Stimulated activated CD4-positive, alpha-beta T cell treated with anti-CD3 and anti-CD28 coated beads, Interleukin-12 subunit alpha, Interleukin-12 subunit beta, amount 100 ng/mL, for 24 hours (primary cell): ENCODE measurements at regions not wholly inside any gene's neighbourhood (a gene's known extent, or its start where the extent isn't known, plus 50 kb on each side); places are given as distances from the start of the nearest gene placed in this dataset.
"Not testable (repeated sequence)": the region's sequence is repeated elsewhere in the genome, so short reads cannot be mapped to it uniquely, and the experiment has no call there.

Experiments used
- DNase-seq, 2 experiments: peaks; one replicate each; pipeline ENCODE4 v3.0.0-alpha.2; 2020; ENCODE audit warnings: low read depth in 2 of 2

DNA sequence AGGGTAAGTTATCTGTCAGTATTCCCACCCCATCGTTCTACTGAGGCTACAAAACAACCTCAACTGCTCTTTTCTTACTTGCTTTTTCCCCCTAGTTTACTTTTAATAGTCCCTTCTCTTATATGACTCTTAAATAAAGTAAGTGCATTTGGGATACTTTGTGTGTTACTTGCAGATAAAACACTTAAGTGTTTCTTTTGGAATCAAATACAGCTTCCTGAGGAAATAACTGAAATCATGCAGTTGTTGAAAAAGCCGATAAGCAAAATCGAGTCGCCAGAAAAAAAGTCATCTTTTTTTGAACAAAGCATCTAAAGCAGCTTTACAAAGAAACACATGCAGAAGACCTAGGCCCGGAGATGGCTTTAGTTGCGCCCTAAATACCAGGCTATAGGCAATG is 53.5 kb upstream of the EPB41L4A start:
- DNase-seq: no peak

DNA sequence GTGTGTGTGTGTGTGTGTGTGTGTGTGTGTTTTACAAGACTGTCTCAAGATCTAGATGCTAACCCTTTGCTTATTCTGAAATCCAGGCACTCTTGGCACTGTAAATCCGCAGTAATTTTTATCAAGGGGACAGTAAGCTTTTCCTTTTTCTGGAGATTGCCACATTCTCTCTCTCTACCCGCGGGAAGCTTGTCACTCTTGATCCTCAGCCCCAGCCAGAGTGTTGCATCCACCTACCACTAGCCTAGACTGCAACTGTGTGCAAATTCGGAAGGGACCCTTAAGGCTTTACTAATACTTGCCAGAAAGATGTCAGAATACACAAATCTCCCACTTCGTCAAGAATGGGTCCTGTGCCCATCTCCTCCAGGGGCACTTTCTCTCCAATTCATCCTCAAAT is 54.9 kb upstream of the EPB41L4A start:
- no peak for DNase-seq

DNA sequence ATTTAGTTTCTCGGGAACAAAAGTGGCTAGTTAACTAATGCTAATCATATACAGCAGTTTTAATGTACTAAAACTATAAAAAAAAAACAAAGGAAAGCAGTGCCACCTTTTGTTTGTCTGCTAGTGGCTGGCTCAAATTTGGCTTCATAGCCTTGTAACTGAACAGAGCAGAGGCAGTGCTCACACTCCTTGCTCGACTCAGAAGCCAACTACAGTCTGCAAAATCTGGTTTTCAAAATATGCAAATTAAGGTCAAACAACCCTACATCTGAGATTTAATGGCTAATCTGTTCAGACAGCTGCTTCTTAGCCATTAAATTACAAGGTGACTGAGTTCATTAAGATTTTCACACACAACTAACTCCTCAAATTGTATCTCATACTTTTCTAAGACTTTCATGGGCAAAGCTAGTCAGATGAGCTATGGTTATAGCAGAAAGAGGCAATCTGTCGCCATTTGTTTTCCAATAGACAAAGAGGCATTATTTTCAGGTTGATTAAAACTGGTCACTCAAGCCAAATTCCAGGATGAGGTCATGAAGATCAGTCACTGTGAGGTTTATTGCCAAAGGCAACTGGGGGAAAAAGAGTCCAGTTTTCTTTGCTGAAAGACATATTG is 56.8 kb upstream of the EPB41L4A start:
- no peak for DNase-seq

DNA sequence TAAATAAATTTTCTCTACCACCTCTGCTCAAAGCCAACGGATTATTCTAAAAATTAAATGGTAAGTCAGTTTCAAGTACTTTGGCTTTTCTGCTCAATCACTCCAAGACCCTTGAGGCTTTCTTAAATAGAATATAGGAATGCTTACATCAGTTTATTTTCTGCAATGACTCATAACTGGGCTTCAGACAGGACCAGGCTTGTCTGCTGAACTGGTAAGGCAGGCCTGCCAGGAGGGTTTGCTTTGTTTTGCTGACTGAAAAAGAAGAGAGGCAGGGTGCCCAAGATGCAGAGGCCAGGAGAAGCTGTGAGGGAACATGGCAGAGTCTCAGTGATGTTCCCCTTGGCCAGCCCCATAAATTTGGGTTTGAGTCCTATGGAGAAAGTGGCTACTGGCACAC is 60.3 kb upstream of the EPB41L4A start:
- DNase-seq: no peak

DNA sequence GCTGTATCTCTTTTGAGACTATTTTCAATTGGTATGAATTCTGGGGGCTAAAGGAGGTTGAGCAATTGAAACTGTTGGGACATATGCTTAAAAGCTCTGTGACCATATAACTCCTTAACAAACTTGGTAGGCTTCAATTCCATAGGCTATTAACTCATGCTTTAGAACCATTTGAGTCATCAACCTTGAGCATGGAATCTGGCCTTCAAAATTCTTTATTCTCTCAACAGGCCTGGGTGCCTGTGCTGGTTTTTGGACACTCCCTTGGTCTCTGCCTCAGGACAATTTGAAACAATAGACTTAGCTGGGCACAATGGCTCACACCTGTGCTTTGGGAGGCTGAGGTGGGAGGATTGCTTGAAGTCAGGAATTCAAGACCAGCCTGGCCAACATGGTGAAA is 61.4 kb upstream of the EPB41L4A start:
- DNase-seq: no peak

DNA sequence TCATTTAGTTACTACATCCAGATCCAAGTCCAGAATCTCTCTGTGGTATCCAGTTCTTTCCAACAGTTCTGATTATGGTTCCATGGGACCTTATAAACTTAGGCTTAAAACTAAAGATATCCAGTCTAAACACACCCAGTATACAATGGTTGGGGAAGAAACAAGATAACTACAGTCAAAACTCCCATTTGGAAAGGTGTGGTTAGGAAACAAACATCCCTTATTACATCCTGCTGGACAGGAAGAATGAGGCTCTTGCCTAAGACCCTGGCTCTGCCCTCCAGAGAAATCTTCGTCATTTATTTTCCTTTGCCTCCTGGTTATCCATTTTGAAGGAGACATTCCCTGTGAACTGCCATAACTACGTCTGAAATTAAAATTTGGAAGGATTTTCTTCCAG is 64.6 kb upstream of the EPB41L4A start:
- DNase-seq: no peak

DNA sequence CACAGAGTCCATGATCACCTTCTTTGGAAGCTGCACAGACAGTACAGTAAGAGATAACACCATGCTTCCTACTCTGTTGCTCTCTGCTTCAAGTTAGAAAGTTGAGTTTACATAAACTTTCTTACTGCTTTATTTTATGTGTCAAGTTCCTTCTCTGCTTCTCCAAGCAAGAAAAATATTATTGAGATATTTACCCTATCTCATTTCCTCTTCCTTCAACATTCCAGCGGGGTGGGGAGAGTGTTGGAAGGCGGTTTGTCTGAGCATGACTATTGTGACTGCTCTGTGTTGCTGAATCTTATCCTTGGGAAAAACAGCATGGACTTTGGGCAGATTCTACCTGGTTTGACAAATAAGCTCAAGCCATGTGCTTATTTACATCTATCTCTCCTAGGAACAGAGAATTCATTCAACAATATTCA is 66.9 kb upstream of the EPB41L4A start:
- DNase-seq: no peak

DNA sequence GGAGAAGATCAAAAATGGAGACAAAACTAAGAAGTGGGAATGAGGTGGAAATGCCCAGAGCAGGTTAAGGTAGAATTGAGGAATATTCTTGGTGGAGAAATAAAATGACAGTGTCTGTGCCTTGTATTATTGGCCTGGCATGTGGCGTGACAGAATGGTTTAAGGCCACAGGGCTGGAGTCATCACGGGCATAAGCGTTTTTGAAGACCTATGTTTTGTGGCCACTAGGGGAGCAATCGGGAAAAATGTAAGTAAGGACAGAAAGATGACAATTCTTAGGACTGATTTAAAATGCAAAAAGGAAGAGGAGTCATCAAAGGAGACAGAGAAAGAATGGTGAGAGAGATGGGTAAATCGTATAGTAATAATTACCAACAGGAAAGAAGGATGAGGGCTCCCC is 72.2 kb upstream of the EPB41L4A start:
- no peak for DNase-seq

DNA sequence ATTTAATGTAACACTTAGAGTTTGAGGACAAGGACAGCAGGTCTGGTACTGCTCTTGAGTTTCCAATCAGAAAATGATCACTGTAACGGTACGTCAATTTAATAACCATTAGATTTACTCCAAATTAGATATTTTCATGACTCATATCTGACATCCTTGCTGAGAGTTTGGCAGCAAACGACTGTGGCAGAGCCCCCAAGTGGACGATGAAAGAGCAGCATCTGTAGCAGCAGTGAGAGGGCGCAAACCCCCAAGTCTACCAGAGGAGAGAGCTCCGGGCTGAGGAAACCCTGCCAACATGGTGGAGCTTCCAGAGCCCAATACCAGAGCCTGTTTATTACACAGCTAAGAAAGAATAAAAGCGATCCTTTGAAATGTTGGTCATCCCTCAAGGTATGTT is 73.2 kb upstream of the EPB41L4A start:
- peak in 1 of 2 experiments; percentile 22 for DNase-seq

DNA sequence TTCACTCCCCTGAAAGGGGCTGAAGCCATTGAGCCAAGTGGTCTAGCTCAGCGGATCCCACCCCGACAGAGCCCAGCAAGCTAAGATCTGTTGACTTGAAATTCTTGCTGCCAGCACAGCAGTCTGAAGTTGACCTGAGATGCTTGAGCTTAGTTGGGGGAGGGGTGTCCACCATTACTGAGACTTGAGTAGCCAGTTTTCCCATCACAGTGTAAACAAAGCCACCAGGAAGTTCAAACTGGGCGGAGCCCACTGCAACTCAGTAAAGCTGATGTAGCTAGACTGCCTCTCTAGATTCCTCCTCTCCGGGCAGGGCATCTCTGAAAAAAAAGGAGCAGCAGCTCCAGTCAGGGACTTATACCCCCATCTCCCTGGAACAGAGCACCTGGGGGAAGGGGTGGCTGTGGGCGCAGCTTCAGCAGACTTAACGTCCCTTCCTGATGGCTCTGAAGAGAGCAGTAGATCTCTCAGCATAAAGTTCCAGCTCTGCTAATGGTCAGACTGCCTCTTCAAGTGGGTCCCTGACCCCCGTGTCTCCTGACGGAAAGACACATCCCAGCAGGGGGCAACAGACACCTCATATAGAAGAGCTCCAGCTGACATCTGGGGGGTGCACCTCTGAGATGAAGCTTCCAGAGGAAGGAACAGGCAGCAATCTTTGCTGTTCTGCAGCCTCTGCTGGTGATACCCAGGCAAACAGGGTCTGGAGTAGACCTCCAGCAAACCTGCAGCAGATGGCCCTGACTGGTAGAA is 84.8 kb upstream of the EPB41L4A start:
- not testable (repeated sequence) for DNase-seq

DNA sequence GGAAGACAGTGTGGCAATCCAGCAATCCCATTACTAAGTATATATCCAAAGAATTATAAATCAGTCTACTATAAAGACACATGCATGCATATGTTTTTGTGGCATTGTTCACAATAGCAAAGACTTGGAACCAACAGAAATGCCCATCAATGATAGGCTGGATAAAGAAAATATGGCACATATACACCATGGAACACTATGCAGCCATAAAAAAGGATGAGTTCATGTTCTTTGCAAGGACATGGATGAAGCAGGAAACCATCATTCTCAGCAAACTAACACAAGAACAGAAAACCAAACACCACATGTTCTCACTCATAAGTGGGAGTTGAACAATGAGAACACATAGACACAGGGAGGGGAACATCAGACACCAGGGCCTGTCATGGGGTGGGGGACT is 90.0 kb upstream of the EPB41L4A start:
- not testable (repeated sequence) for DNase-seq

DNA sequence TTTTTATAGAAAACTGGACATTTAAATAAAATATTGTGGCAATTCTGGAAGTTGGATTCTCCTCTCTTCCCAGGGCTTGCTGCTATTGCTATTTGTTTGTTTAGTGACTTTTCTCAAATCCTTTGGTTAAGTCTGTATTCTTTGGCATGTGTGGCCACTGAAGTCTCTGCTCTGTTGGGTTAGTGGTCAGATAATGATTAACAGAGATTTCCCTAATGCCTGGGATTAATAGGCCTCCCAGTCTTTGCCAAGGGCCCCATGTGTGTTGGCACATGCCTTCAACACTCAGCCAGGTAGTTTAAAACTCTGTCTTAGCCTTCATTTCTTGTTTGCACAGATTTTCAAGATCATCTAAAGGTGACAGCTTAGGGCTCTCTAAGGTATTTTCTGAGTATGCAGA is 92.8 kb upstream of the EPB41L4A start:
- DNase-seq: no peak

DNA sequence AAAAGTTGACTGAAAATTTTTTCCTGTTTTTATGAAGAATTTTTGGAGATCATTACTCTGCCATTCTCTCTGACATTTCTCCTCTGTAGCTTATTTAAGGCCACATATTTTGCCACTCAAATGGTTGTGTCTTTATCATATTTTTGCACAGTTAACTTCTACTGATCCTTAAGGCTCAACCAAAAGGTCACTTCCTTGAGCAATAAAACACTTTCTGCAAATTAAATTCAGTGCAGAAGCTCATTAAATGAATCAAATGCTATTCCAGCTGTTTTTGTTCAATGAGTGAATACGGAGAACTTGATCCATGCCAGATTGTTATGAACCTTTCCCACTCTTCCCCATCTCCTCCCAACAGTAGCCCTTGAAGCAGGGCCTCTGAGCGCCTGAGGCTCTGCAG is 93.8 kb upstream of the EPB41L4A start:
- DNase-seq: no peak

DNA sequence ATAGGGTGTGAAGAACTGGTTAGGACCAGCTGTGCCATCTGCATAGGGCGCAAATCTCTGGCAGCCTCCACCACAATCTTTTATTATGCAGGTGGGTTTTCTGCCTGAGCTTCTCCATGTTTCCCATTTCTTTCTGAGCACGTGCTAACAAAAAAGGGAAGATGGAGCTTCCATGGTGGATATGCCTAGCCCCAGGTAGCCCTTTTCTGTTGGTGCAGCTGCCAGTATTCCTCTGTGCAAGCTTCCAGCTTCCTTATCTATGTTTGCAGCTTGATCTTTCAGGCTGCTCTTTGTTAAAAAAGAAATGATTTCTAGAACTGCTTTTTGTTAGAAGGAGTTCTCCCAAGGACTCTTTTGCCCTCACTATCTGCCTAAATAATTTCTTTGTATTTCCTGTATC is 95.0 kb upstream of the EPB41L4A start:
- DNase-seq: no peak

DNA sequence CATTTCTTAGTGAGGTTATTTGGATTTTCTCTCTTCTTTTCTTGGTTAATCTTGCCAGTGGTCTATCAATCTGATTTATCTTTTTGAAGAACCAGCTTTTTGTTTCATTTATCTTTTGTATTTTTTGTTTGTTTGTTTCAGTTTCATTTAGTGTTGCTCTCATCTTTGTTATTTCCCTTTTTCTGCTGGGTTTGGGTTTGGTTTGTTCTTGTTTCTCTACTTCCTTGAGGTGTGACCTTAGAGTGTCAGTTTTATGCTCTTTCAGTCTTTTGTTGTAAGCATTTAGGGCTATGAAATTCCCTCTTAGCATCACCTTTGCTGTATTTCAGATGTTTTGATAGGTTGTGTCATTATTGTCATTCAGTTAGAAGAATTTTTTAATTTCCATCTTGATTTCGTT is 101.4 kb upstream of the EPB41L4A start:
- DNase-seq: not testable (repeated sequence)

DNA sequence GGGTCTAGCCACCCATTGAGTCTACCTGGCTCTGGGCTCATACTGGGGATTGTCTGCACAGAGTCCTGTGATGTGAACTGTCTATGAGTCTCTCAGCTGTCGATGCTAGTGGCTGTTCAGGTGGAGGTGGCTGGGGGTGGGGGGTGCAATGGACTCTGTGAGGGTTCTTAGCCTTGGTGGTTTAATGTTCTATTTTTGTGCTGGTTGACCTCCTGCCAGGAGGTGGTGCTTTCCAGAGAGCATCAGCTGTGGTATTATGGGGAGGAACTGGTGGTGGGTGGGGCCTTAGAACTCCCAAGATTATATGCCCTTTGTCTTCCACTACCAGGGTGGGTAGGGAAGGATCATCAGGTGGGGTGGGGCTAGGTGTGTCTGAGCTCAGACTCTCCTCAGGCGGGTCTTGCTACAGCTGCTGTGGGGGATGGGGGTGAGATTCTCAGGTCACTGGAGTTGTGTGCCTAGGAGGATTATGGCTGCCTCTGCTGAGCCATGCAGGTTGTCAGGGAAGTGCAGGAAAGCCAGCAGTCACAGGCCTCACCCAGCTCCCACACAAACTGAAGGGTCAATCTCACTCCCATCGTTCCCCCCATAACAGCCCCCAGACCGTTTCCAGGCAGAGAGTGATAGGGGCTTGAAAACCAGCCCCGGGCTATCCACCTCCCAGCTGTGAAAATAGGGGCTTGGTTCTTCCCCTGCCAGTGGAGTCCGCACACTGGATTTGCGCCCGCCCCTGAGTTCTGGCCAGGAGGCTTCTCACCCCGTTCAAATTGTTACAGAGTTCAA is 104.0 kb upstream of the EPB41L4A start:
- not testable (repeated sequence) for DNase-seq

DNA sequence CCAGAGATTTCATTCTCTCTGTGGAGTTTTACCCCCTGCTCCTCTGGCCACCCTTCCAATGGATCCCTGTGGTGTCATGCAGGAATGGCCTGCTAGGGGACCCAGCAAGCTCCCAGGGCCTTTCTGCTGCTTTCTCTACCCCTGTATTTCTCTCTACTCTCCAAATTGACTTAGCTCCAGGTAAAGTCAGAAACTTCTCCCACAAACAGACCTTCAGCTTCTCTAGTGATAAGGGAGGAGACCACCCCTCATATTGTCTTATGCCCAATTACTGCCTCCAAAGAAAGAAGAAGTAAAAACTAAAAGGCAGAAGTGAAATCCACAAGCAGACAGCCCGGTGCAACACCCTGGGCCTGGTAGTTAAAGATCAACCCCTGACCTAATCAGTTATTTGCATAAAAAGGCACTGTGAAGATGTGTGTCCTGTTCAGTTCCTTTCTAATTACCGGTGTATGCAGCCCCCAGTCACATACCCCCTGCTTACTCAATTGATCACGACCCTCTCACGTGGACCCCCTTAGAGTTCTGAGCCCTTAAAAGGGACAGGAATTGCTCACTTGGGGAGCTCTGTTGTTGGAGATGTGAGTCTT is 104.7 kb upstream of the EPB41L4A start:
- not testable (repeated sequence) for DNase-seq

DNA sequence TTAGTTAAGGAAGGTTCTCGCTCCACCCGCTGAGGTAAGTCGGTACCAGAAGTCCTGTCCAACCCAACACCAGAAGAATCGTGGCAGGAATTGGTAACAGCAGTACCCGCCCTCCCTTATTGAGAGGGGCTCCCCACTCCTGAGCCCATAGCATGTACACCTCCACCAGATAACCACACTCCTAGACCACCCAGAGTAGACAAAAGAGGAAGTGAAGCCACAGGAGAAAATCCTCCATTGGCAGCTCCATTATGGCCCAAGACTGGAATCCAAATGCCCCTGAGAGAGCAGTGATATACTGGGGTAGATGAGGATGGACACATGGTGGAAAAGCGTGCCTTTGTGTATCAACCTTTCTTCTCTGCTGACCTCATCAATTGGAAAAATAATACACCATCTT is 106.1 kb upstream of the EPB41L4A start:
- no peak for DNase-seq

DNA sequence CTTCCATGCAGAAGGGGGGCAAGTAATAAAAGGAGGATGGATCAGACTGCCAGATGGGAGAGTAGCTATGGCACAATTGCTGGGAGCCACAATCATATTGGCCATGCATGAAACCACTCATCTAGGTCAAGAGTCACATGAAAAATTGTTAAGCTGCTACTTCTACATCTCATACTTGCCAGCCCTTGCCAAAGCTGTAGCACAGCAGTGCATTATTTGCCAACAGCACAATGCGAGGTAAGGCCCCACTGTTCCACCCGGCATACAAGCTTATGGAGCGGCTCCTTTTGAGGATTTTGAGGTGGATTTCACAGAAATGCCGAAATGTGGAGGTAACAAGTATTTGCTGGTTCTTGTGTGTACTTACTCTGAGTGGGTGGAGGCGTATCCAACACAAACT is 109.9 kb upstream of the EPB41L4A start:
- no peak for DNase-seq

DNA sequence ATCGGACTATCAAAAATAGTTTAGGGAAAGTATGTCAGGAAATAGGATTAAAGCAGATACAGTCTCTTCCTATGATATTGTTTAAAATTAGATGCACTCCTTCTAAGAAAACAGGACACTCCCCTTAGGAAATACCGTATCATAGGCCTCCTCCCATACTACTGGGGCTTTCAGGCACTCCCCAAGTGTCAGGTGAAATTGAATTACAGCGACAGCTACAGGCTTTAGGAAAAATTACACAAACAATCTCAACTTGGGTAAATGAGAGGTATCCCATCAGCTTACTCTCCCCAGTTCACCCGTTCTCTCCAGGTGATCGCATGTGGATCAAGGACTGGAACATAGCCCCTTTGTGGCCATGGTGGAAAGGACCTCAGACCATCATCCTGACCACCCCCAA is 110.4 kb upstream of the EPB41L4A start:
- DNase-seq: no peak

DNA sequence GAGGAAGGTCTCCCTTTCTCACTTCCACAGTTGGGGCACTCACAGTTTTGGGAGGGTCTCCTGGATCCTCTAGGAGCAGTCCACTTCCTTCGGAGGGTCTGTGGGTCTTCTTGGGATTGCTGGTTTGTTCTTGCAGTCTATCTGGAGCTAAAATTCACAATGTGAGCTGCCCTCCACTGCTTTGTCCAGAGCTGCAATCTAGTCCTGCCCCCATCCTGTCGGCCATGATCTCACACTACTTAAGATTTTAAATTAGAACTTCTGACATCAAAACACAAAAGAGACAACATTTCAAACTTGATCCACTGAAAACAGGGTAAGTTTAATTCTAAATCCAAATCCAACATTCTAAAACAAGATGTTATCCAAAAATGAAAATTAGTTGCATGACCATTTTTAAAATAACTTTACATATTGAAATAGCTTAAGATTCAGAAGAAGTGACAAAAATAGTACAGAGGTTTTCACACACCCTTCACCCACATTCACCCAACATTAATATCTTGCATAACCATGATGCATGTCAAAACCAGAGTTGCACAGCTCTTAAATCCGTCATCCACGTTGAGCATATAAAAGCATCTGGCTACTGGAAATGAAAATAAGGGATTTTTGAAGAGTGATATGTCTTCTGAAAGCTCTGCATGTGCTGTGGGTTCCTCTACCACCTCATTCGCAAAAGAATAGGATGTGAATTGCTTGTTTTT is 113.7 kb upstream of the EPB41L4A start:
- no peak for DNase-seq

DNA sequence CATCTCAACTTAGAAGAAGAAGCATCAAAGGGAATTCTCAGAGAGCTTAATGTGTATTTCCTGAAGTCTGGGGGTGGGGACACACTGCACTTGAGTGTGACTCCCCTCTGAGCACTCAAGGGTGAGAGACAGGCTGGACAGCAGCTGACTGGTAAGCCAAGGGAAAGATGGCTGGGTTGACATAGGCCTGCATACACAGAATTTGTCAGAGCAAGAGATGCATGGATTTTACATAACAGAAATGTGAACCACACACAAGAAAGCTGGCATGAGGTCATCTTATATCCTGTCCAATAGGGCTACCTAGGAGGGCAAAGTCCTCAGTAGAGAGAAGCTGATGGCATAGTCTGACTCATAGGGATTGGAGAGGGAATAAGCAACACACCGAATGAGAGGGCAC is 114.3 kb upstream of the EPB41L4A start:
- no peak for DNase-seq
